HCT116 (cell line): ENCODE measurements at regions not wholly inside any gene's neighbourhood (a gene's known extent, or its start where the extent isn't known, plus 50 kb on each side); places are given as distances from the start of the nearest gene placed in this dataset.

Experiments used
- FOSL1 ChIP-seq: IDR thresholded peaks from 2 replicates; pipeline ENCODE4 v1.6.1; 2012; ENCODE audit warnings: low read depth
- POLR2AphosphoS5 ChIP-seq: IDR thresholded peaks from 2 replicates; pipeline ENCODE4 v1.6.1; 2011; ENCODE audit warnings: mild to moderate bottlenecking, low read depth, low read length, moderate library complexity
- ZNF274 ChIP-seq: fragments of 200-500 bp; sonication (Bioruptor generic); IDR thresholded peaks from 2 replicates; pipeline ENCODE4 v1.6.1; 2014; ENCODE audit warnings: mild to moderate bottlenecking, low read depth, low read length, inconsistent platforms

GRCh38 chr3:177604181-177604580, 406.9 kb upstream of the TBL1XR1 start:
- TF ChIP-seq POLR2AphosphoS5 (no peak), FOSL1 (no peak), ZNF274 (no peak)
